ENCODE measurements at regions not wholly inside any gene's neighbourhood (a gene's known extent, or its start where the extent isn't known, plus 50 kb on each side); places are given as distances from the start of the nearest gene placed in this dataset.

GRCh38 chr18:56139792-56140254, 498.6 kb downstream of the TXNL1 start:
- H3K9me3 ChIP-seq (replicated peaks in 1 of 3), result no peaks in the 10 kb centered on the region
- intact Hi-C loops (cut with DNase I), result no loop called here
- no peaks in the 10 kb centered on the region for H3K4me1 ChIP-seq (replicated peaks in 1 of 2)
- H3K4me3 ChIP-seq, result no peak overlapping the region
- H3K36me3 ChIP-seq (replicated peaks in 1 of 2), result no peaks in the 10 kb centered on the region
- H3K27ac ChIP-seq, result peak overlapping the region in 3 of 5 donors; percentile 14 to 55 (median 47)
- TF ChIP-seq POLR2A (IDR thresholded peaks at IDR 0.05) (no peak), CTCF (IDR thresholded peaks at IDR 0.05) (no peak)
- no peaks in the 10 kb centered on the region for H3K27me3 ChIP-seq
- WGBS, 4 donors, result 61 to 67% (median 65%) methylated on average over 7 to 8 of the region's 8 CpGs
- DNase-seq, result peak in 4 of 7 donors; percentile 17 to 60 (median 20)

- peak overlapping the region in 3 of 5 donors; percentile 14 to 55 (median 47) for H3K27ac ChIP-seq
- no peaks in the 10 kb centered on the region for H3K4me1 ChIP-seq (replicated peaks in 1 of 2)
- TF ChIP-seq CTCF (IDR thresholded peaks at IDR 0.05) (no peak), POLR2A (IDR thresholded peaks at IDR 0.05) (no peak)
- H3K9me3 ChIP-seq (replicated peaks in 1 of 3), result no peaks in the 10 kb centered on the region
- no peak overlapping the region for H3K4me3 ChIP-seq
- intact Hi-C loops (cut with DNase I), result no loop called here
- H3K27me3 ChIP-seq, result no peaks in the 10 kb centered on the region
- no peaks in the 10 kb centered on the region for H3K36me3 ChIP-seq (replicated peaks in 1 of 2)
- DNase-seq, result peak in 1 of 7 donors; percentile 5
Measured at GRCh38 chr18:56139372-56139771, 499.0 kb downstream of the TXNL1 start.

- 90 to 96% (median 93%) methylated on average over 2 of the region's 2 CpGs for WGBS, 4 donors
- H3K27me3 ChIP-seq, result no peaks in the 10 kb centered on the region
- no peaks in the 10 kb centered on the region for H3K36me3 ChIP-seq (replicated peaks in 1 of 2)
- no peaks in the 10 kb centered on the region for H3K4me1 ChIP-seq (replicated peaks in 1 of 2)
- intact Hi-C loops (cut with DNase I), result no loop called here
- no peak for DNase-seq
- H3K4me3 ChIP-seq, result no peak overlapping the region
- no peaks in the 10 kb centered on the region for H3K9me3 ChIP-seq (replicated peaks in 1 of 3)
- TF ChIP-seq CTCF (IDR thresholded peaks at IDR 0.05) (no peak), POLR2A (IDR thresholded peaks at IDR 0.05) (no peak)
- H3K27ac ChIP-seq, result no peak overlapping the region
Measured at GRCh38 chr18:56136105-56136504, 502.3 kb downstream of the TXNL1 start.

- H3K4me1 ChIP-seq (replicated peaks in 1 of 2), result no peaks in the 10 kb centered on the region
- no peaks in the 10 kb centered on the region for H3K36me3 ChIP-seq (replicated peaks in 1 of 2)
- H3K9me3 ChIP-seq (replicated peaks in 1 of 3), result no peaks in the 10 kb centered on the region
- H3K27me3 ChIP-seq, result no peaks in the 10 kb centered on the region
- no peak for DNase-seq
- no peak overlapping the region for H3K27ac ChIP-seq
- intact Hi-C loops (cut with DNase I), result no loop called here
- H3K4me3 ChIP-seq, result no peak overlapping the region
- WGBS, 4 donors, result 78 to 90% (median 86%) methylated on average over 2 of the region's 2 CpGs
- TF ChIP-seq POLR2A (IDR thresholded peaks at IDR 0.05), result no peak
- no peak for TF ChIP-seq CTCF (IDR thresholded peaks at IDR 0.05)
Measured at GRCh38 chr18:56130481-56130880, 507.9 kb downstream of the TXNL1 start.
